SK-N-SH (cell line): ENCODE measurements at regions not wholly inside any gene's neighbourhood (a gene's known extent, or its start where the extent isn't known, plus 50 kb on each side); places are given as distances from the start of the nearest gene placed in this dataset.

Experiments
- CTCF ChIA-PET: fragments of 300-600, 350-600 bp; formaldehyde crosslinking; extraction: SDS; loops from one replicate; lab custom pipeline; 2021; lab: Yijun Ruan, JAX
- POLR2A ChIA-PET: fragments of 350-600 bp; sonication (Branson Sonifier 250); formaldehyde crosslinking; extraction: SDS; loops from one replicate; lab custom pipeline; 2020; ENCODE audit warnings: antibody characterized with exemption, inconsistent platforms; lab: Yijun Ruan, JAX
- DNase-seq: peaks from one replicate; pipeline ENCODE4 v3.0.0; 2012
- H2AFZ ChIP-seq: fragments of 200-600 bp; sonication (generic); 2 replicates; pipeline ENCODE4 v1.8.1; 2016; ENCODE audit warnings: antibody characterized with exemption, mild to moderate bottlenecking, low read depth
- H3F3A ChIP-seq: fragments of 200-600 bp; sonication (generic); replicated peaks from 2 replicates; pipeline ENCODE3; 2016; ENCODE audit warnings: antibody characterized with exemption, mild to moderate bottlenecking; ENCODE audit not compliant: insufficient read depth
- H3K27ac ChIP-seq, 2 experiments: fragments of 200-500 bp in 1 of 2; fragments of 200-600 bp in 1 of 2; sonication (Bioruptor generic) in 1 of 2; sonication (generic), shearing (Covaris generic) in 1 of 2; 2 replicates each; pipeline versions ENCODE4 v1.5.1 to v1.6.1; 2014 to 2016; ENCODE audit warnings: low read depth in 2 of 2, inconsistent platforms in 1 of 2, low read length in 1 of 2, mild to moderate bottlenecking in 1 of 2, mixed read lengths in 1 of 2
- H3K27me3 ChIP-seq: fragments of 200-600 bp; sonication (generic), shearing (Covaris generic); 2 replicates; pipeline ENCODE4 v1.6.1; 2016; ENCODE audit warnings: mixed run types; ENCODE audit not compliant: insufficient read depth
- H3K36me3 ChIP-seq, 2 experiments: fragments of 200-500 bp in 1 of 2; fragments of 200-600 bp in 1 of 2; sonication (Bioruptor generic) in 1 of 2; sonication (generic) in 1 of 2; replicated peaks in 1 of 2; 2 replicates each; pipeline versions ENCODE3 to v1.5.1; 2014 to 2016; ENCODE audit warnings: low read length in 1 of 2, mild to moderate bottlenecking in 1 of 2; ENCODE audit not compliant: insufficient read depth in 2 of 2, control insufficient read depth in 1 of 2
- H3K4me1 ChIP-seq, 2 experiments: fragments of 200-500 bp in 1 of 2; fragments of 200-600 bp in 1 of 2; sonication (Bioruptor generic) in 1 of 2; sonication (generic), shearing (Covaris generic) in 1 of 2; 2 replicates each; pipeline versions ENCODE4 v1.5.1 to v1.6.1; 2014 to 2016; ENCODE audit warnings: low read depth in 1 of 2, low read length in 1 of 2, mixed run types in 1 of 2; ENCODE audit not compliant: insufficient read depth in 2 of 2, control insufficient read depth in 1 of 2
- H3K4me2 ChIP-seq: fragments of 200-600 bp; sonication (generic), shearing (Covaris generic); 2 replicates; pipeline ENCODE4 v1.6.1; 2017; ENCODE audit warnings: mixed run types
- H3K4me3 ChIP-seq, 2 experiments: fragments of 200-500 bp in 1 of 2; fragments of 200-600 bp in 1 of 2; sonication (Bioruptor generic) in 1 of 2; sonication (generic), shearing (Covaris generic) in 1 of 2; 2 replicates each; pipeline versions ENCODE4 v1.5.1 to v1.8.1; 2014 to 2016; ENCODE audit warnings: low read depth in 2 of 2, inconsistent platforms in 1 of 2, low read length in 1 of 2, mild to moderate bottlenecking in 1 of 2, mixed read lengths in 1 of 2, moderate library complexity in 1 of 2
- H3K79me2 ChIP-seq: fragments of 200-600 bp; sonication (generic); 2 replicates; pipeline ENCODE4 v1.8.1; 2017; ENCODE audit warnings: mild to moderate bottlenecking; ENCODE audit not compliant: insufficient read depth
- H3K9ac ChIP-seq: fragments of 200-600 bp; sonication (generic); 2 replicates; pipeline ENCODE4 v1.6.1; 2017; ENCODE audit warnings: mixed run types
- H3K9me2 ChIP-seq: fragments of 200-600 bp; sonication (generic); 2 replicates; pipeline ENCODE4 v1.6.1; 2017; ENCODE audit warnings: mixed run types
- H3K9me3 ChIP-seq: fragments of 200-600 bp; sonication (generic); 2 replicates; pipeline ENCODE4 v1.6.1; 2017; ENCODE audit warnings: mixed run types, mild to moderate bottlenecking, moderate library complexity
- H4K20me1 ChIP-seq: fragments of 200-600 bp; sonication (generic); 2 replicates; pipeline ENCODE4 v1.6.1; 2017; ENCODE audit warnings: mild to moderate bottlenecking, mixed run types; ENCODE audit not compliant: insufficient read depth
- CHD2 ChIP-seq: fragments of 150-350 bp; IDR thresholded peaks from 2 replicates; pipeline ENCODE4 v1.6.1; 2018; ENCODE audit warnings: low read length; ENCODE audit not compliant: partially characterized antibody
- EP300 ChIP-seq, 2 experiments: IDR thresholded peaks; 2 replicates each; pipeline versions ENCODE4 v1.4.0 to v1.6.1; 2012; ENCODE audit warnings: borderline replicate concordance in 1 of 2, low read depth in 1 of 2, low read length in 1 of 2
- FOSL2 ChIP-seq: IDR thresholded peaks from 2 replicates; pipeline ENCODE4 v1.4.0; 2012; ENCODE audit warnings: low read depth, mild to moderate bottlenecking, moderate library complexity, borderline replicate concordance
- FOXJ3 ChIP-seq: sonication (generic); formaldehyde crosslinking; IDR thresholded peaks from 2 replicates; pipeline ENCODE4 v1.5.1; 2020; ENCODE audit warnings: mild to moderate bottlenecking, missing genetic modification reagents
- FOXM1 ChIP-seq: IDR thresholded peaks from 2 replicates; pipeline ENCODE4 v1.4.0; 2012; ENCODE audit warnings: low read depth, mild to moderate bottlenecking
- GABPA ChIP-seq: IDR thresholded peaks from 2 replicates; pipeline ENCODE4 v1.4.0; 2012; ENCODE audit warnings: low read depth, mild to moderate bottlenecking
- JUND ChIP-seq: IDR thresholded peaks from 2 replicates; pipeline ENCODE4 v1.4.0; 2012
- MEF2A ChIP-seq: IDR thresholded peaks from 2 replicates; pipeline ENCODE4 v1.4.0; 2012; ENCODE audit warnings: low read depth, borderline replicate concordance
- MXI1 ChIP-seq: IDR thresholded peaks from 2 replicates; pipeline ENCODE4 v1.6.1; 2012; ENCODE audit warnings: mild to moderate bottlenecking, low read depth, low read length, improper control_type of control experiment
- NFIC ChIP-seq: IDR thresholded peaks from 2 replicates; pipeline ENCODE4 v1.4.0; 2012; ENCODE audit warnings: borderline replicate concordance
- RCOR1 ChIP-seq: fragments of 150-350 bp; IDR thresholded peaks from 2 replicates; pipeline ENCODE4 v1.6.1; 2017; ENCODE audit warnings: antibody characterized with exemption, low read length
- RXRA ChIP-seq: IDR thresholded peaks from 2 replicates; pipeline ENCODE4 v1.4.0; 2012; ENCODE audit warnings: low read depth, mild to moderate bottlenecking, borderline replicate concordance
- SMC3 ChIP-seq: IDR thresholded peaks from 2 replicates; pipeline ENCODE4 v1.6.1; 2012; ENCODE audit warnings: low read depth, low read length, improper control_type of control experiment
- TAF1 ChIP-seq: IDR thresholded peaks from 2 replicates; pipeline ENCODE4 v1.6.1; 2012; ENCODE audit warnings: low read depth, mild to moderate bottlenecking, low read length, moderate library complexity, borderline replicate concordance
- TCF12 ChIP-seq: IDR thresholded peaks from 2 replicates; pipeline ENCODE4 v1.4.0; 2012
- TEAD4 ChIP-seq: IDR thresholded peaks from 2 replicates; pipeline ENCODE4 v1.4.0; 2012; ENCODE audit warnings: mild to moderate bottlenecking, borderline replicate concordance; ENCODE audit not compliant: insufficient read depth
- WGBS: methylation state at CpG from one replicate; pipeline ENCODE4 v1.1.6; 2017; ENCODE audit warnings: low lambda C conversion rate; 5-methylcytosine and 5-hydroxymethylcytosine counted together
- TF ChIP-seq, protein P1 (sequence below): IDR thresholded peaks from 2 replicates; pipeline ENCODE4; 2012
- TF ChIP-seq, protein P2 (sequence below): IDR thresholded peaks from 2 replicates; pipeline ENCODE4 v1.4.0; 2012; ENCODE audit warnings: low read depth
- TF ChIP-seq, protein P3 (sequence below): fragments of 150-350 bp; IDR thresholded peaks from 2 replicates; pipeline ENCODE4 v1.6.1; 2016; ENCODE audit warnings: mild to moderate bottlenecking, low read depth, low read length
- TF ChIP-seq, protein P4 (sequence below): IDR thresholded peaks from 2 replicates; pipeline ENCODE4 v1.4.0; 2012; ENCODE audit warnings: low read depth, borderline replicate concordance
- TF ChIP-seq, protein P5 (sequence below): IDR thresholded peaks from 2 replicates; pipeline ENCODE4 v1.4.0; 2012; ENCODE audit warnings: low read depth, borderline replicate concordance
- TF ChIP-seq, protein P6 (sequence below): IDR thresholded peaks from 2 replicates; pipeline ENCODE4 v1.6.1; 2012; ENCODE audit warnings: mild to moderate bottlenecking, low read depth, low read length, moderate library complexity

DNA sequence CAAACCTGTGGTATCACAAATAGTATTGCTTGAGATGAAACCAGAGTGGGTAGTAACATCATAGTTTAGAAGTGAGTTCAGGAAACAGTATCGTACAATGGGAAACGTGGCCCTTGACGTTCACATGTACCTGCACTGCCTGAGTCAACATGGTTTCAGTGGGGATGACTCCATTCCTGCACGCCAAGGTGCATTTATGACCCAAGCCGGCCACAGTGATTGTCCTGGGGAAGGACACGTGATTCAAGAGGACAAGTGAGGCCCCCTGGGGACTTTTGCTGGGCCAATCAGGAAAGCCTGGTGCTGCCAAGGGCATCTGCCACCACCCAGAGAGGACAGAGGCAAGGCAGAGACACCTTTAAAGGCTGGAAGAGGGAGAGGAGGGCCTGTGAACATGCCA, 119.2 kb downstream of the AXIN2 start:
- H3K9ac ChIP-seq, result no peak overlapping the region
- H3K79me2 ChIP-seq, result no peaks in the 10 kb centered on the region
- no peak overlapping the region for H3K27ac ChIP-seq
- TF ChIP-seq FOSL2 (no peak), CHD2 (no peak), TEAD4 (no peak), FOXM1 (no peak), SMC3 (no peak), EP300 (IDR thresholded peaks at IDR 0.05; ENCODE audit: borderline replicate concordance in 1 of 2, low read depth in 1 of 2, low read length in 1 of 2) (no peak), RXRA (no peak), TAF1 (no peak), NFIC (no peak), MEF2A (no peak), JUND (no peak), RCOR1 (no peak), GABPA (no peak)
- TF ChIP-seq, protein P1, sequence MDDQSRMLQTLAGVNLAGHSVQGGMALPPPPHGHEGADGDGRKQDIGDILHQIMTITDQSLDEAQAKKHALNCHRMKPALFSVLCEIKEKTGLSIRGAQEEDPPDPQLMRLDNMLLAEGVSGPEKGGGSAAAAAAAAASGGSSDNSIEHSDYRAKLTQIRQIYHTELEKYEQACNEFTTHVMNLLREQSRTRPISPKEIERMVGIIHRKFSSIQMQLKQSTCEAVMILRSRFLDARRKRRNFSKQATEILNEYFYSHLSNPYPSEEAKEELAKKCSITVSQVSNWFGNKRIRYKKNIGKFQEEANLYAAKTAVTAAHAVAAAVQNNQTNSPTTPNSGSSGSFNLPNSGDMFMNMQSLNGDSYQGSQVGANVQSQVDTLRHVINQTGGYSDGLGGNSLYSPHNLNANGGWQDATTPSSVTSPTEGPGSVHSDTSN, result no peak
- TF ChIP-seq, protein P2, sequence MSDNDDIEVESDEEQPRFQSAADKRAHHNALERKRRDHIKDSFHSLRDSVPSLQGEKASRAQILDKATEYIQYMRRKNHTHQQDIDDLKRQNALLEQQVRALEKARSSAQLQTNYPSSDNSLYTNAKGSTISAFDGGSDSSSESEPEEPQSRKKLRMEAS, result no peak
- TF ChIP-seq, protein P3, sequence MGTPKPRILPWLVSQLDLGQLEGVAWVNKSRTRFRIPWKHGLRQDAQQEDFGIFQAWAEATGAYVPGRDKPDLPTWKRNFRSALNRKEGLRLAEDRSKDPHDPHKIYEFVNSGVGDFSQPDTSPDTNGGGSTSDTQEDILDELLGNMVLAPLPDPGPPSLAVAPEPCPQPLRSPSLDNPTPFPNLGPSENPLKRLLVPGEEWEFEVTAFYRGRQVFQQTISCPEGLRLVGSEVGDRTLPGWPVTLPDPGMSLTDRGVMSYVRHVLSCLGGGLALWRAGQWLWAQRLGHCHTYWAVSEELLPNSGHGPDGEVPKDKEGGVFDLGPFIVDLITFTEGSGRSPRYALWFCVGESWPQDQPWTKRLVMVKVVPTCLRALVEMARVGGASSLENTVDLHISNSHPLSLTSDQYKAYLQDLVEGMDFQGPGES, result no peak
- no peaks in the 10 kb centered on the region; the same call in 1 of the 2 replicates for H3K27me3 ChIP-seq
- H3K4me2 ChIP-seq, result no peak overlapping the region
- no peak for DNase-seq
- H4K20me1 ChIP-seq, result no peaks in the 10 kb centered on the region
- H3K4me1 ChIP-seq, result peaks cover 0 to 6% of the 10 kb centered on the region in 2 experiments; a peak in 1 of 4 replicates
- H3K9me2 ChIP-seq, result no peaks in the 10 kb centered on the region
- H2AFZ ChIP-seq, result no peak overlapping the region
- no peaks in the 10 kb centered on the region for H3K36me3 ChIP-seq
- H3K4me3 ChIP-seq, result no peak overlapping the region
- ChIA-PET CTCF (interaction anchor here (1.7 kb wide), 1 partner anchor 23 kb away, joined by 6 read pairs; no protein-coding TSS in a partner anchor), POLR2A (no interaction called here)
- H3F3A ChIP-seq, result no peaks in the 10 kb centered on the region
- 80% methylated on average over 6 of the region's 6 CpGs for WGBS
- H3K9me3 ChIP-seq, result no peaks in the 10 kb centered on the region

DNA sequence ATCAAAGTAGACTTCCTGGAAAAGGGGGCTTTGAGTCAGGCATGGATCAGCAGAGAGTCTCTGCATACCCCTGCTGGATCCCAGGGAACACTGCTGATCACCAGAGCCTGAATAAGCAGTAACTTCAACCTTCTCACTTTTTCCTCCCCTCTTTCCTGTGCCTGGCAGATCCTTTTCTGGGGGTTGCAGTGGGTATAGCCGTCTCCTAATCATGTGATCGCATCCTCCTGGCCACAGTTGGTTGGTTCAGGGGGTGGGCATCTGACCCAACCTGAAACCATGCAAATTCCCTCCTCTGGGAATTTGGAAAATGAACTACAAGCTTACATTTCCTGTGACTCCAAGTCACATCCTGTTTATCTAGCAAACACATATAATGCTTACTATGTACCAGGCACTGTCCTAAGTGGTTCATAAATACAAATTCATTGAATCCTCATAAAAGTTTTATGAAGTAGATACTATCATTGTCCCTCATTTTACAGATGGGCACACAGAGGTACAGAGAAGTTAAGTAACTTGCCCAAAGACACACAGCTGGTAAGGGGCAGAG, 120.3 kb downstream of the AXIN2 start:
- H3K9me2 ChIP-seq, result no peaks in the 10 kb centered on the region
- H4K20me1 ChIP-seq, result no peaks in the 10 kb centered on the region
- H3K4me1 ChIP-seq, result peaks cover 0 to 6% of the 10 kb centered on the region in 2 experiments; a peak in 1 of 4 replicates
- H3K4me3 ChIP-seq, result no peak overlapping the region
- no peak overlapping the region for H3K9ac ChIP-seq
- DNase-seq, result no peak
- ChIA-PET POLR2A (no interaction called here), CTCF (interaction anchor here (1.0 kb wide), 1 partner anchor 15 kb away, joined by 4 read pairs; no protein-coding TSS in a partner anchor)
- H3K79me2 ChIP-seq, result no peaks in the 10 kb centered on the region
- H3K9me3 ChIP-seq, result no peaks in the 10 kb centered on the region
- H3F3A ChIP-seq, result no peaks in the 10 kb centered on the region
- no peaks in the 10 kb centered on the region for H3K36me3 ChIP-seq
- no peaks in the 10 kb centered on the region; the same call in 1 of the 2 replicates for H3K27me3 ChIP-seq
- no peak overlapping the region for H3K4me2 ChIP-seq
- no peak overlapping the region for H2AFZ ChIP-seq
- H3K27ac ChIP-seq, result no peak overlapping the region
- 71% methylated on average over 2 of the region's 2 CpGs for WGBS
- TF ChIP-seq MXI1 (no peak), FOXJ3 (CRISPR knock-in tag) (no peak), TCF12 (no peak), JUND (no peak)
- TF ChIP-seq, protein P4, sequence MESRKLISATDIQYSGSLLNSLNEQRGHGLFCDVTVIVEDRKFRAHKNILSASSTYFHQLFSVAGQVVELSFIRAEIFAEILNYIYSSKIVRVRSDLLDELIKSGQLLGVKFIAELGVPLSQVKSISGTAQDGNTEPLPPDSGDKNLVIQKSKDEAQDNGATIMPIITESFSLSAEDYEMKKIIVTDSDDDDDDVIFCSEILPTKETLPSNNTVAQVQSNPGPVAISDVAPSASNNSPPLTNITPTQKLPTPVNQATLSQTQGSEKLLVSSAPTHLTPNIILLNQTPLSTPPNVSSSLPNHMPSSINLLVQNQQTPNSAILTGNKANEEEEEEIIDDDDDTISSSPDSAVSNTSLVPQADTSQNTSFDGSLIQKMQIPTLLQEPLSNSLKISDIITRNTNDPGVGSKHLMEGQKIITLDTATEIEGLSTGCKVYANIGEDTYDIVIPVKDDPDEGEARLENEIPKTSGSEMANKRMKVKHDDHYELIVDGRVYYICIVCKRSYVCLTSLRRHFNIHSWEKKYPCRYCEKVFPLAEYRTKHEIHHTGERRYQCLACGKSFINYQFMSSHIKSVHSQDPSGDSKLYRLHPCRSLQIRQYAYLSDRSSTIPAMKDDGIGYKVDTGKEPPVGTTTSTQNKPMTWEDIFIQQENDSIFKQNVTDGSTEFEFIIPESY, result no peak
- TF ChIP-seq, protein P5, sequence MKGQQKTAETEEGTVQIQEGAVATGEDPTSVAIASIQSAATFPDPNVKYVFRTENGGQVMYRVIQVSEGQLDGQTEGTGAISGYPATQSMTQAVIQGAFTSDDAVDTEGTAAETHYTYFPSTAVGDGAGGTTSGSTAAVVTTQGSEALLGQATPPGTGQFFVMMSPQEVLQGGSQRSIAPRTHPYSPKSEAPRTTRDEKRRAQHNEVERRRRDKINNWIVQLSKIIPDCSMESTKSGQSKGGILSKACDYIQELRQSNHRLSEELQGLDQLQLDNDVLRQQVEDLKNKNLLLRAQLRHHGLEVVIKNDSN, result no peak
- TF ChIP-seq, protein P6, sequence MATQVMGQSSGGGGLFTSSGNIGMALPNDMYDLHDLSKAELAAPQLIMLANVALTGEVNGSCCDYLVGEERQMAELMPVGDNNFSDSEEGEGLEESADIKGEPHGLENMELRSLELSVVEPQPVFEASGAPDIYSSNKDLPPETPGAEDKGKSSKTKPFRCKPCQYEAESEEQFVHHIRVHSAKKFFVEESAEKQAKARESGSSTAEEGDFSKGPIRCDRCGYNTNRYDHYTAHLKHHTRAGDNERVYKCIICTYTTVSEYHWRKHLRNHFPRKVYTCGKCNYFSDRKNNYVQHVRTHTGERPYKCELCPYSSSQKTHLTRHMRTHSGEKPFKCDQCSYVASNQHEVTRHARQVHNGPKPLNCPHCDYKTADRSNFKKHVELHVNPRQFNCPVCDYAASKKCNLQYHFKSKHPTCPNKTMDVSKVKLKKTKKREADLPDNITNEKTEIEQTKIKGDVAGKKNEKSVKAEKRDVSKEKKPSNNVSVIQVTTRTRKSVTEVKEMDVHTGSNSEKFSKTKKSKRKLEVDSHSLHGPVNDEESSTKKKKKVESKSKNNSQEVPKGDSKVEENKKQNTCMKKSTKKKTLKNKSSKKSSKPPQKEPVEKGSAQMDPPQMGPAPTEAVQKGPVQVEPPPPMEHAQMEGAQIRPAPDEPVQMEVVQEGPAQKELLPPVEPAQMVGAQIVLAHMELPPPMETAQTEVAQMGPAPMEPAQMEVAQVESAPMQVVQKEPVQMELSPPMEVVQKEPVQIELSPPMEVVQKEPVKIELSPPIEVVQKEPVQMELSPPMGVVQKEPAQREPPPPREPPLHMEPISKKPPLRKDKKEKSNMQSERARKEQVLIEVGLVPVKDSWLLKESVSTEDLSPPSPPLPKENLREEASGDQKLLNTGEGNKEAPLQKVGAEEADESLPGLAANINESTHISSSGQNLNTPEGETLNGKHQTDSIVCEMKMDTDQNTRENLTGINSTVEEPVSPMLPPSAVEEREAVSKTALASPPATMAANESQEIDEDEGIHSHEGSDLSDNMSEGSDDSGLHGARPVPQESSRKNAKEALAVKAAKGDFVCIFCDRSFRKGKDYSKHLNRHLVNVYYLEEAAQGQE, result no peak
